Spleen (tissue), 11 donors: ENCODE measurements at regions not wholly inside any gene's neighbourhood (a gene's known extent, or its start where the extent isn't known, plus 50 kb on each side); places are given as distances from the start of the nearest gene placed in this dataset.

Source experiments
- DNase-seq: peaks from one replicate; pipeline ENCODE4 v3.0.0-alpha.2; 2020
- H3K27ac ChIP-seq, 8 donors: fragments of 200-600 bp; sonication (generic) in 7 of 8; 1 replicate in 4 of 8; 2 replicates in 4 of 8; pipeline versions ENCODE4 v1.5.0 to v1.8.0; 2016 to 2021; ENCODE audit warnings: inconsistent platforms in 4 of 8, mild to moderate bottlenecking in 4 of 8, moderate library complexity in 1 of 8
- H3K27me3 ChIP-seq, 7 donors: fragments of 200-600 bp; sonication (generic) in 6 of 7; replicated peaks in 1 of 7; 1 replicate in 4 of 7; 2 replicates in 3 of 7; pipeline versions ENCODE4 v1.5.0 to v1.8.0; 2016 to 2021; ENCODE audit warnings: inconsistent platforms in 3 of 7, mild to moderate bottlenecking in 1 of 7
- H3K36me3 ChIP-seq, 6 donors: fragments of 200-600 bp; sonication (generic) in 5 of 6; 1 replicate in 4 of 6; 2 replicates in 2 of 6; pipeline versions ENCODE4 v1.5.0 to v1.8.0; 2016 to 2021; ENCODE audit warnings: inconsistent platforms in 2 of 6
- H3K4me1 ChIP-seq, 6 donors: fragments of 200-600 bp; sonication (generic) in 5 of 6; 1 replicate in 3 of 6; 2 replicates in 3 of 6; pipeline versions ENCODE4 v1.5.0 to v1.8.0; 2016 to 2021; ENCODE audit warnings: inconsistent platforms in 3 of 6
- H3K4me3 ChIP-seq, 8 donors: fragments of 200-600 bp; sonication (generic) in 7 of 8; 1 replicate in 4 of 8; 2 replicates in 4 of 8; pipeline versions ENCODE4 v1.5.0 to v1.8.0; 2016 to 2021; ENCODE audit warnings: inconsistent platforms in 4 of 8, mild to moderate bottlenecking in 4 of 8, moderate library complexity in 2 of 8
- H3K9me3 ChIP-seq, 8 donors: fragments of 200-600 bp; sonication (generic) in 7 of 8; 1 replicate in 4 of 8; 2 replicates in 4 of 8; pipeline versions ENCODE4 v1.5.0 to v1.8.0; 2016 to 2021; ENCODE audit warnings: inconsistent platforms in 4 of 8
- CTCF ChIP-seq, 11 experiments: fragments of 200-600 bp in 7 of 11; fragments of 450-650 bp in 4 of 11; sonication (generic) in 4 of 11; IDR thresholded peaks in 8 of 11; conservative IDR thresholded peaks in 3 of 11; 1 replicate in 7 of 11; 2 replicates in 4 of 11; pipeline versions ENCODE4 v1.4.0 to v1.8.0; 2016 to 2021; ENCODE audit warnings: antibody characterized with exemption in 11 of 11, inconsistent platforms in 4 of 11, mild to moderate bottlenecking in 1 of 11
- POLR2A ChIP-seq, 3 donors: fragments of 450-650 bp; IDR thresholded peaks; one replicate each; pipeline ENCODE4 v1.5.1; 2017; ENCODE audit warnings: antibody characterized with exemption in 3 of 3, mild to moderate bottlenecking in 1 of 3
- POLR2AphosphoS5 ChIP-seq, 3 donors: sonication (generic); formaldehyde crosslinking; IDR thresholded peaks; one replicate each; pipeline ENCODE4 v1.5.1; 2017; ENCODE audit warnings: antibody characterized with exemption in 3 of 3
- WGBS, 5 donors: extraction: QIAGEN DNeasy Blood & Tissue Kit in 3 of 5; methylation state at CpG; one replicate each; pipeline versions ENCODE4 v1.1.5 to v1.1.7; 2013 to 2018; 5-methylcytosine and 5-hydroxymethylcytosine counted together
- intact Hi-C: fragments of 100-400 bp; cut with DNase I; formaldehyde crosslinking; loops from one replicate; pipeline ENCODE4 v1.15.0; 2023; ENCODE audit warnings: low total_unique reads
- donor health status: healthy with polysubstance abuse.
- donor health status: DM: no; HTN: no; CAD: no; lungs with moderate emphysema.
- donor health status: DM: no; HTN: no; CAD: no.
- donor health status: Bipolar disorder and iron deficiency.
- donor health status: healthy.
- donor health status: DM: no; HTN: no; CAD: no.
- donor health status: DM: yes; HTN: yes; CAD: no.

DNA sequence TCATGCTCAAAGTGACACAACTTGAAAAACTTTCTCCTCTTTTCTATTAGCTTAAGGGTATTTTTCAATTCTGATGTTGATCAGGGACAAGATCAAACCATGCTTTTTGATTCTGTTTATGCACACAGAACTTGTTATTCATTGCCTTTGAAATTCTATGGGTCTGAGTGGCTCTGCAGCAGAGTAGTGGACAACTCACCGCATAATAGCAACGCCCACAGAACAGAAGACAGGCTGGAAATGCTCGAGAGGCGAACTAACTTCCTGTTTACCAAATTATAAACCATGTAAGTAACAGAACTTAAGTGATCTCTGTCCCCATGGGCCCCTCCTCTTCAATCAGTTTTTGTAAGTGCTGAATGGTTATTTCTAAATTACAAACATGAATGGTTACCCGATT is 131.2 kb downstream of the CBLN2 start:
- intact Hi-C loops, result no loop called here
- TF ChIP-seq POLR2A (IDR thresholded peaks at IDR 0.05), result no peak
- no peak for DNase-seq
- H3K36me3 ChIP-seq, result no peaks in the 10 kb centered on the region
- no peaks in the 10 kb centered on the region for H3K4me1 ChIP-seq
- no peaks in the 10 kb centered on the region for H3K27me3 ChIP-seq
- 38 to 65% (median 41%) methylated on average over 5 of the region's 5 CpGs for WGBS, 5 donors
- H3K27ac ChIP-seq, result no peak overlapping the region
- H3K4me3 ChIP-seq, result no peak overlapping the region
- H3K9me3 ChIP-seq, result peaks cover 0 to 17% (median 3%) of the 10 kb centered on the region in 8 donors

DNA sequence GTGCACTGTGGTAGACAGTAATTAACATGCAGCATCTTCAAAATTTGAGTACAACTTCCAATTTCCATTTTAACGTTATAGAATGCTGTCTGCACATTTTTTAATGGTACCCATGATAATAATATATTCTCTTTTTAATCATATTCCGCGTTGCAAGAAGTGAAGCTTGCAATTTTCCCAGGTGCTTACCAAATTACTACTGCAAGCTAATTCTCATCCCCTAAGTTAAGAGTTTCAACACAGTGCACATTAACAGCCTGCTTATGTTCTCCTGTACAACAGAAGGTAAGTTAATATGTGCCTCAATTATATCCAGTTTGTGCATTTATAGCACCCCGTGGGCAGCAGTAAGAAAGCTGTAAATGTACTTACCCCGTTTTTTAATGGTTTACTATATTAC is 132.9 kb downstream of the CBLN2 start:
- intact Hi-C loops, result no loop called here
- Histone ChIP-seq H3K4me3 (no peak overlapping the region), H3K9me3 (peaks cover 0 to 18% (median 10%) of the 10 kb centered on the region in 8 donors), H3K36me3 (no peaks in the 10 kb centered on the region), H3K4me1 (no peaks in the 10 kb centered on the region), H3K27ac (no peak overlapping the region), H3K27me3 (no peaks in the 10 kb centered on the region)
- DNase-seq, result no peak
- TF ChIP-seq CTCF (IDR thresholded peaks at IDR 0.05 in 8 of 11, conservative IDR thresholded peaks at IDR 0.05 in 3 of 11), result no peak
- TF ChIP-seq POLR2A (IDR thresholded peaks at IDR 0.05), result no peak
- TF ChIP-seq POLR2AphosphoS5 (IDR thresholded peaks at IDR 0.05), result no peak
- 59 to 78% (median 68%) methylated on average over 5 of the region's 5 CpGs for WGBS, 5 donors

- H3K9me3 ChIP-seq, result peaks cover 0 to 18% (median 10%) of the 10 kb centered on the region in 8 donors
- TF ChIP-seq POLR2A (IDR thresholded peaks at IDR 0.05) (no peak), POLR2AphosphoS5 (IDR thresholded peaks at IDR 0.05) (no peak), CTCF (IDR thresholded peaks at IDR 0.05 in 8 of 11, conservative IDR thresholded peaks at IDR 0.05 in 3 of 11) (no peak)
- H3K4me3 ChIP-seq, result no peak overlapping the region
- no peak overlapping the region for H3K27ac ChIP-seq
- H3K36me3 ChIP-seq, result no peaks in the 10 kb centered on the region
- no peaks in the 10 kb centered on the region for H3K27me3 ChIP-seq
- no peaks in the 10 kb centered on the region for H3K4me1 ChIP-seq
- no peak for DNase-seq
- WGBS, 5 donors, result 31 to 81% (median 51%) methylated on average over 1 of the region's 1 CpG
- intact Hi-C loops, result no loop called here
Observed at GRCh38 chr18:72410399-72410798, 133.7 kb downstream of the CBLN2 start.

- no peak for DNase-seq
- 10 to 54% (median 50%) methylated on average over 1 of the region's 1 CpG for WGBS, 5 donors
Observed at GRCh38 chr18:72409903-72410302, 134.2 kb downstream of the CBLN2 start.

More at GRCh38 chr18:72409903-72410302, 134.2 kb downstream of the CBLN2 start:
- Histone ChIP-seq H3K4me1 (no peaks in the 10 kb centered on the region), H3K27ac (no peak overlapping the region), H3K9me3 (peaks cover 0 to 18% (median 10%) of the 10 kb centered on the region in 8 donors), H3K36me3 (no peaks in the 10 kb centered on the region), H3K27me3 (no peaks in the 10 kb centered on the region), H3K4me3 (no peak overlapping the region)
- intact Hi-C loops, result no loop called here
- no peak for TF ChIP-seq POLR2A (IDR thresholded peaks at IDR 0.05)
- no peak for TF ChIP-seq POLR2AphosphoS5 (IDR thresholded peaks at IDR 0.05)
- no peak for TF ChIP-seq CTCF (IDR thresholded peaks at IDR 0.05 in 8 of 11, conservative IDR thresholded peaks at IDR 0.05 in 3 of 11)
